Gastrocnemius medialis (tissue), 4 donors: ENCODE measurements at regions not wholly inside any gene's neighbourhood (a gene's known extent, or its start where the extent isn't known, plus 50 kb on each side); places are given as distances from the start of the nearest gene placed in this dataset.

Experiments used
- ATAC-seq, 2 donors: fragments of 150-250 bp; one replicate each; pipeline ENCODE4 v1.9.1; 2016
- DNase-seq, 2 donors: peaks; one replicate each; pipeline ENCODE4 v3.0.0-alpha.2; 2019
- H3K27ac ChIP-seq, 4 donors: fragments of 200-600 bp; sonication (generic); 1 replicate in 1 of 4; 2 replicates in 3 of 4; pipeline ENCODE4 v1.5.1; 2016 to 2018; ENCODE audit warnings: mild to moderate bottlenecking in 2 of 4, moderate library complexity in 1 of 4
- H3K27me3 ChIP-seq, 3 donors: fragments of 200-600 bp; sonication (generic) in 2 of 3; 1 replicate in 1 of 3; 2 replicates in 2 of 3; pipeline versions ENCODE4 v1.5.1 to v1.6.0; 2016 to 2019; ENCODE audit warnings: mild to moderate bottlenecking in 1 of 3, moderate library complexity in 1 of 3
- H3K36me3 ChIP-seq, 2 donors: fragments of 200-600 bp; sonication (generic) in 1 of 2; one replicate each; pipeline ENCODE4 v1.5.1; 2017 to 2018
- H3K4me1 ChIP-seq, 2 donors: fragments of 200-600 bp; sonication (generic) in 1 of 2; one replicate each; pipeline ENCODE4 v1.5.1; 2016 to 2017; ENCODE audit warnings: mild to moderate bottlenecking in 2 of 2
- H3K4me3 ChIP-seq, 4 donors: fragments of 200-600 bp; sonication (generic) in 3 of 4; 1 replicate in 1 of 4; 2 replicates in 3 of 4; pipeline ENCODE4 v1.5.1; 2016 to 2019; ENCODE audit warnings: mild to moderate bottlenecking in 2 of 4
- H3K9me3 ChIP-seq, 3 donors: fragments of 200-600 bp; sonication (generic) in 2 of 3; 1 replicate in 1 of 3; 2 replicates in 2 of 3; pipeline ENCODE4 v1.5.1; 2016 to 2019
- CTCF ChIP-seq, 5 experiments: fragments of 450-650 bp in 3 of 5; fragments of 200-600 bp in 2 of 5; sonication (generic) in 2 of 5; IDR thresholded peaks in 4 of 5; conservative IDR thresholded peaks in 1 of 5; 1 replicate in 4 of 5; 2 replicates in 1 of 5; pipeline ENCODE4 v1.5.1; 2016 to 2019; ENCODE audit warnings: antibody characterized with exemption in 5 of 5, mild to moderate bottlenecking in 3 of 5, moderate library complexity in 3 of 5
- POLR2A ChIP-seq, 2 donors: fragments of 450-650 bp; IDR thresholded peaks; one replicate each; pipeline ENCODE4 v1.6.1; 2017; ENCODE audit warnings: antibody characterized with exemption in 2 of 2, mild to moderate bottlenecking in 2 of 2, moderate library complexity in 2 of 2
- in situ Hi-C, 4 donors: fragments of 200-750 bp; cut with MboI; loops; one replicate each; pipeline versions ENCODE4 v1.15.0 to v1.8.0; 2017; ENCODE audit warnings: low sequenced_read_pairs in 4 of 4
- intact Hi-C: fragments of 100-400 bp; cut with DNase I; formaldehyde crosslinking; loops from one replicate; pipeline ENCODE4 v1.15.1; 2023; ENCODE audit warnings: low total_unique reads

- in situ Hi-C loops (no loop called here), intact Hi-C loops (no loop called here)
- no peak overlapping the region for H3K4me3 ChIP-seq
- no peak for TF ChIP-seq POLR2A (IDR thresholded peaks at IDR 0.05)
- TF ChIP-seq CTCF (IDR thresholded peaks at IDR 0.05 in 4 of 5, conservative IDR thresholded peaks at IDR 0.05 in 1 of 5) = no peak
- H3K4me1 ChIP-seq = no peaks in the 10 kb centered on the region
- H3K36me3 ChIP-seq = no peaks in the 10 kb centered on the region
- no peaks in the 10 kb centered on the region for H3K27me3 ChIP-seq
- no peak overlapping the region for H3K27ac ChIP-seq
- no peaks in the 10 kb centered on the region for H3K9me3 ChIP-seq
- DNase-seq (no peak), ATAC-seq (no peak)
Measured at GRCh38 chr5:27494887-27495286, 456.5 kb upstream of the CDH9 start.

- in situ Hi-C loops (no loop called here), intact Hi-C loops (no loop called here)
- Histone ChIP-seq H3K36me3 (no peaks in the 10 kb centered on the region), H3K4me1 (no peaks in the 10 kb centered on the region), H3K27ac (no peak overlapping the region), H3K9me3 (no peaks in the 10 kb centered on the region), H3K27me3 (no peaks in the 10 kb centered on the region), H3K4me3 (no peak overlapping the region)
- ATAC-seq = no peak
- no peak for DNase-seq
- TF ChIP-seq POLR2A (IDR thresholded peaks at IDR 0.05) = no peak
- no peak for TF ChIP-seq CTCF (IDR thresholded peaks at IDR 0.05 in 4 of 5, conservative IDR thresholded peaks at IDR 0.05 in 1 of 5)
Measured at GRCh38 chr5:27491746-27492439, 453.5 kb upstream of the CDH9 start.

- H3K27ac ChIP-seq = no peak overlapping the region
- H3K36me3 ChIP-seq = no peaks in the 10 kb centered on the region
- no peak overlapping the region for H3K4me3 ChIP-seq
- ATAC-seq = no peak
- no peaks in the 10 kb centered on the region for H3K9me3 ChIP-seq
- DNase-seq = no peak
- intact Hi-C loops = no loop called here
- no peaks in the 10 kb centered on the region for H3K4me1 ChIP-seq
- TF ChIP-seq POLR2A (IDR thresholded peaks at IDR 0.05) (no peak), CTCF (IDR thresholded peaks at IDR 0.05 in 4 of 5, conservative IDR thresholded peaks at IDR 0.05 in 1 of 5) (no peak)
- no peaks in the 10 kb centered on the region for H3K27me3 ChIP-seq
- in situ Hi-C loops = no loop called here
Measured at GRCh38 chr5:27491047-27491446, 452.7 kb upstream of the CDH9 start.

- H3K36me3 ChIP-seq = no peaks in the 10 kb centered on the region
- H3K27me3 ChIP-seq = no peaks in the 10 kb centered on the region
- in situ Hi-C loops (no loop called here), intact Hi-C loops (no loop called here)
- H3K27ac ChIP-seq = no peak overlapping the region
- no peaks in the 10 kb centered on the region for H3K4me1 ChIP-seq
- DNase-seq (no peak), ATAC-seq (no peak)
- no peaks in the 10 kb centered on the region for H3K9me3 ChIP-seq
- H3K4me3 ChIP-seq = no peak overlapping the region
- TF ChIP-seq POLR2A (IDR thresholded peaks at IDR 0.05) = no peak
- TF ChIP-seq CTCF (IDR thresholded peaks at IDR 0.05 in 4 of 5, conservative IDR thresholded peaks at IDR 0.05 in 1 of 5) = no peak
Measured at GRCh38 chr5:27489701-27490100, 451.3 kb upstream of the CDH9 start.

GRCh38 chr5:27482663-27483062 is 444.3 kb upstream of the CDH9 start:
- no peak for DNase-seq
- ATAC-seq = no peak
- in situ Hi-C loops = no loop called here
- Histone ChIP-seq H3K4me1 (no peaks in the 10 kb centered on the region), H3K27me3 (no peaks in the 10 kb centered on the region), H3K4me3 (no peak overlapping the region), H3K27ac (no peak overlapping the region), H3K36me3 (no peaks in the 10 kb centered on the region), H3K9me3 (no peaks in the 10 kb centered on the region)
- intact Hi-C loops = no loop called here
- TF ChIP-seq CTCF (IDR thresholded peaks at IDR 0.05 in 4 of 5, conservative IDR thresholded peaks at IDR 0.05 in 1 of 5) = no peak
